ENCODE measurements at regions not wholly inside any gene's neighbourhood (a gene's known extent, or its start where the extent isn't known, plus 50 kb on each side); places are given as distances from the start of the nearest gene placed in this dataset.

DNA sequence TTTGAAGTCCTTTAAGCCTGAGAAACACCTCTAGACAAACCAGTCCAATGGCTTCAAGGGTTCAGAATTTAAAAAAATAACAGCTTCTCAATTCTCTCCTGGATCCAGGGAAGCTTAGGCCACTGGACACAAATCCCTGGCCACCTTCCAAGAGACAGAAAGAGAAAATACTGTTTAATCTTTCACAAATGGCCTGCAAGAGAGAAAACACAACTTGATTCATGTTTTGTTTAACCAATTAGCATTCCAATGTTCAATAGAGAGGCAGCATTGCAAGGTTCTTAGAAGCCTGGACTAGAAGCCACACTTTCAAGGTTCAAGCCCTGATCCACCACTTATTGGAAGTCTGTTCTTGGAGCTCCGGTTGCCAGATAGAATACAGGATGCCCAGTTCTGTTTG is 109.0 kb upstream of the PARD3B start:
- Histone ChIP-seq H3K9ac (ENCODE audit: extremely low read depth, insufficient read length, low read length) (no peak overlapping the region), H2BK5ac (ENCODE audit: insufficient read length, low read length) (no peak overlapping the region), H3K4me2 (ENCODE audit: insufficient read depth, insufficient read length, low read length) (no peak overlapping the region), H3K79me1 (ENCODE audit: insufficient read depth, low read depth, low read length, poor library complexity, severe bottlenecking) (no peaks in the 10 kb centered on the region), H3K18ac (ENCODE audit: insufficient read length, low read depth, low read length) (no peak overlapping the region), H3K56ac (ENCODE audit: insufficient read length, low read depth, low read length) (no peak overlapping the region), H3K4ac (ENCODE audit: low read depth, low read length) (no peak overlapping the region), H3K14ac (ENCODE audit: insufficient read depth, low read length) (no peak overlapping the region), H2BK12ac (ENCODE audit: insufficient read length, low read depth, low read length) (no peak overlapping the region), H3K23ac (ENCODE audit: insufficient read length, low read depth, low read length) (no peak overlapping the region), H3K4me1 (ENCODE audit: insufficient read depth, low read length) (peaks cover 2% of the 10 kb centered on the region; the same call in 1 of the 2 replicates), H2BK120ac (ENCODE audit: low read depth, low read length, poor library complexity, severe bottlenecking) (no peak overlapping the region), H4K91ac (ENCODE audit: insufficient read length, low read depth, low read length) (no peak overlapping the region), H3K79me2 (ENCODE audit: insufficient read depth, low read length) (no peaks in the 10 kb centered on the region), H3K23me2 (ENCODE audit: insufficient read length, low read depth, low read length, poor library complexity, severe bottlenecking) (no peaks in the 10 kb centered on the region), H2AFZ (ENCODE audit: low read length) (no peak overlapping the region), H4K8ac (replicated peaks; ENCODE audit: insufficient read length, low read depth, low read length) (no peak overlapping the region), H4K5ac (ENCODE audit: insufficient read length, low read depth, low read length) (no peak overlapping the region), H3K9me3 (ENCODE audit: control insufficient read depth, low read depth, low read length) (no peaks in the 10 kb centered on the region), H3T11ph (ENCODE audit: low read length) (no peak overlapping the region), H2AK5ac (ENCODE audit: insufficient read length, low read length) (no peak overlapping the region), H2BK15ac (ENCODE audit: low read depth, low read length) (no peak overlapping the region), H3K27ac (ENCODE audit: insufficient read length, low read depth, low read length) (no peak overlapping the region), H3K27me3 (ENCODE audit: insufficient read depth, low read length) (no peaks in the 10 kb centered on the region), H2BK20ac (ENCODE audit: low read depth, low read length, poor library complexity, severe bottlenecking) (no peak overlapping the region), H4K20me1 (ENCODE audit: control insufficient read depth, insufficient read depth, insufficient read length) (no peaks in the 10 kb centered on the region)
- DNase-seq = no peak
- no CpG with 5 or more reads among the region's 1 CpG for WGBS (ENCODE audit: extremely low coverage, insufficient read length, low lambda C conversion rate)
- TF ChIP-seq CTCF (conservative IDR thresholded peaks at IDR 0.05) = no peak
- Mint-ChIP-seq H3K27ac (no peak overlapping the region), H3K4me3 (no peak overlapping the region), H3K4me1 (peaks cover 14 to 20% of the 10 kb centered on the region in 2 experiments), H3K9me3 (peaks cover 18 to 21% of the 10 kb centered on the region in 2 experiments), H3K27me3 (ENCODE audit: low read depth) (no peaks in the 10 kb centered on the region; the same call in none of the 2 replicates), H3K36me3 (ENCODE audit: insufficient read depth in 1 of 3, low read depth in 3 of 3) (peaks cover 3 to 12% (median 7%) of the 10 kb centered on the region in 3 experiments; a peak in 5 of 7 replicates)

Measured in H9 (cell line).